K562 (cell line): ENCODE measurements at regions not wholly inside any gene's neighbourhood (a gene's known extent, or its start where the extent isn't known, plus 50 kb on each side); places are given as distances from the start of the nearest gene placed in this dataset.

Experiments used
- ATAC-seq: fragments of 200-7000 bp; cut with Tn5 transposase; 3 replicates; pipeline ENCODE4 v1.9.1; 2020; ENCODE audit warnings: moderate library complexity
- BruUV-seq: library from RNA; stranded (reverse); fragments of 400-500 nt; replicated peaks from 2 replicates; lab custom pipeline; 2021; lab: Mats Ljungman, UMichigan
- CTCF ChIA-PET: fragments of 300-600 bp; formaldehyde crosslinking; extraction: SDS; loops from one replicate; lab custom pipeline; 2021; ENCODE audit warnings: low intra/inter-chr PET ratio; lab: Yijun Ruan, JAX
- POLR2A ChIA-PET: fragments of 300-600, 350-650 bp; sonication (Branson Sonifier 250); formaldehyde crosslinking; extraction: SDS; loops from one replicate; lab custom pipeline; 2021; ENCODE audit warnings: antibody characterized with exemption, inconsistent platforms; lab: Yijun Ruan, JAX
- DNase-seq, 4 experiments: peaks; one replicate each; pipeline versions ENCODE4 v3.0.0 to v3.0.0-alpha.2; 2011 to 2018; ENCODE audit warnings: low spot score in 3 of 4, mixed read lengths in 3 of 4; ENCODE audit errors: extremely low read depth in 1 of 4
- FAIRE-seq: peaks from 2 replicates; lab custom pipeline; 2011; peaks lifted over from hg19 to GRCh38; lab: Jason Lieb, UNC
- H2AFZ ChIP-seq: 2 replicates; pipeline ENCODE4 v1.6.0; 2011; ENCODE audit warnings: low read depth, low read length, control low read depth, inconsistent platforms
- H3K27ac ChIP-seq: fragments of 200-600 bp; 3 replicates; pipeline ENCODE4 v1.8.0; 2011; ENCODE audit warnings: low read depth, mild to moderate bottlenecking, control low read depth, inconsistent platforms, low read length, moderate library complexity, mixed read lengths; ENCODE audit errors: extremely low read depth
- H3K27me3 ChIP-seq, 2 experiments: fragments of 300-600 bp in 1 of 2; 2 replicates in 1 of 2; 3 replicates in 1 of 2; pipeline versions ENCODE4 v1.6.0 to v1.8.0; 2011; ENCODE audit warnings: inconsistent platforms in 2 of 2, low read length in 2 of 2, mild to moderate bottlenecking in 1 of 2, mixed read lengths in 1 of 2, moderate library complexity in 1 of 2; ENCODE audit not compliant: control insufficient read depth in 2 of 2, insufficient read depth in 2 of 2
- H3K36me3 ChIP-seq: fragments of 300-600 bp; 3 replicates; pipeline ENCODE4 v1.8.0; 2011; ENCODE audit warnings: mild to moderate bottlenecking, low read length, inconsistent platforms; ENCODE audit not compliant: control insufficient read depth, insufficient read depth
- H3K4me1 ChIP-seq, 2 experiments: fragments of 200-600 bp in 1 of 2; replicated peaks in 1 of 2; 2 replicates in 1 of 2; 3 replicates in 1 of 2; pipeline versions ENCODE4 v1.5.1 to v1.8.0; 2011; ENCODE audit warnings: inconsistent platforms in 2 of 2, low read length in 2 of 2, mild to moderate bottlenecking in 1 of 2, mixed read lengths in 1 of 2, moderate library complexity in 1 of 2; ENCODE audit not compliant: control insufficient read depth in 2 of 2, insufficient read depth in 2 of 2
- H3K4me2 ChIP-seq: 2 replicates; pipeline ENCODE4 v1.6.1; 2011; ENCODE audit warnings: low read length, control low read depth, inconsistent platforms, mixed read lengths; ENCODE audit not compliant: insufficient read depth
- H3K4me3 ChIP-seq: fragments of 200-600 bp; sonication (generic), shearing (Covaris generic); 2 replicates; pipeline ENCODE4 v1.5.1; 2016; ENCODE audit warnings: control low read depth, inconsistent platforms
- H3K79me2 ChIP-seq: fragments of 200-600 bp; 3 replicates; pipeline ENCODE4 v1.8.0; 2011; ENCODE audit warnings: low read length, inconsistent platforms; ENCODE audit not compliant: control insufficient read depth, insufficient read depth
- H3K9ac ChIP-seq, 2 experiments: 2 replicates each; pipeline versions ENCODE4 v1.6.0 to v1.6.1; 2011; ENCODE audit warnings: low read depth in 2 of 2, low read length in 2 of 2, control low read depth in 1 of 2, inconsistent platforms in 1 of 2, mild to moderate bottlenecking in 1 of 2, mixed read lengths in 1 of 2; ENCODE audit not compliant: insufficient read depth in 1 of 2
- H3K9me1 ChIP-seq: one replicate; pipeline ENCODE4 v1.6.0; 2011; ENCODE audit warnings: inconsistent platforms, mild to moderate bottlenecking, low read length, moderate library complexity; ENCODE audit not compliant: control insufficient read depth, insufficient read depth
- H3K9me3 ChIP-seq: replicated peaks from 2 replicates; pipeline ENCODE4 v1.5.1; 2011; ENCODE audit warnings: low read depth, low read length, inconsistent platforms; ENCODE audit not compliant: control insufficient read depth, insufficient read depth
- H4K20me1 ChIP-seq: replicated peaks from 2 replicates; pipeline ENCODE4 v1.6.1; 2011; ENCODE audit warnings: low read length, inconsistent platforms, mixed read lengths; ENCODE audit not compliant: control insufficient read depth, insufficient read depth
- CBX3 ChIP-seq, 2 experiments: IDR thresholded peaks; 1 replicate in 1 of 2; 2 replicates in 1 of 2; pipeline ENCODE4 v1.6.1; 2012; ENCODE audit warnings: inconsistent platforms in 2 of 2, low read length in 2 of 2, borderline replicate concordance in 1 of 2, control low read depth in 1 of 2
- GATA2 ChIP-seq: sonication (generic); formaldehyde crosslinking; IDR thresholded peaks from 2 replicates; pipeline ENCODE4 v1.4.0; 2020; ENCODE audit warnings: mild to moderate bottlenecking, missing genetic modification reagents
- GTF2F1 ChIP-seq: IDR thresholded peaks from 2 replicates; pipeline ENCODE4 v1.6.1; 2011; ENCODE audit warnings: low read depth, low read length, improper control_type of control experiment
- STAT5A ChIP-seq: IDR thresholded peaks from 2 replicates; pipeline ENCODE4 v1.6.1; 2012; ENCODE audit warnings: low read length, inconsistent platforms, borderline replicate concordance
- TCF3 ChIP-seq: sonication (generic); formaldehyde crosslinking; IDR thresholded peaks from 2 replicates; pipeline ENCODE4 v1.4.0; 2020; ENCODE audit warnings: mild to moderate bottlenecking, missing genetic modification reagents
- WGBS: fragments of 100-300 bp; shearing (Covaris generic); methylation state at CpG from one replicate; pipeline ENCODE4 v1.1.6; 2016; ENCODE audit warnings: low coverage, mixed read lengths; ENCODE audit not compliant: insufficient coverage; ENCODE audit errors: missing lambda C conversion rate; 5-methylcytosine and 5-hydroxymethylcytosine counted together
- in situ Hi-C: fragments of 300-500 bp; cut with MboI; formaldehyde crosslinking; loops from 4 replicates; pipeline ENCODE4 v1.15.0; 2018; ENCODE audit warnings: inconsistent platforms, mixed read lengths
- intact Hi-C: fragments of 100-400 bp; cut with micrococcal nuclease; formaldehyde crosslinking; loops from 2 replicates; pipeline ENCODE4 v1.14.2; 2022
- TF ChIP-seq, protein P1 (sequence below), 3 experiments: fragments of 200-800 bp in 1 of 3; fragments of 250-450 bp in 1 of 3; fragments of 450-650 bp in 1 of 3; sonication (Bioruptor Pico) in 1 of 3; sonication (Bioruptor generic) in 1 of 3; formaldehyde crosslinking in 1 of 3; IDR thresholded peaks; 2 replicates each; pipeline versions ENCODE4 v1.6.1 to v1.8.0; 2016 to 2022; ENCODE audit warnings: mild to moderate bottlenecking in 2 of 3, missing genetic modification characterization in 2 of 3, missing compliant biosample characterization in 1 of 3, moderate library complexity in 1 of 3

DNA sequence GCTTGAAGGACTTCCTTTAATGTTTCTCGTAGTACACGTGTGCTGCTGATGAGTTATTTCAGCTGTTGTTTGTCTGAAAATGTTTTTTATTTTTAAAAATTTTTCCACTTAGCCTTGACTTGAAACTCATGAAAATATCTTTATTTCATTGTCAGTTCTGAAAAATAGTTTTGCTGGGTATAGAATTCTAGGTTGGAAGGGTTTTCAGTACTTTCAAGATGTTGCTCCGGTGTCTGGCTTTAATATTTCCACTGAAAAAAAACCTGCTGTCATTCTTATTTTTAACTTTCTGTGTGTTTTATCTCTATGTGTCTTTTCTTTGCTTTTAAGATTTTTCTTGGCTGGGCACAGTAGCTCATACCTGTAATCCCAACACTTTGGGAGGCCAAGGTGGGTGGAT, 103.8 kb downstream of the UNCX start:
- Histone ChIP-seq H3K27ac (no peak overlapping the region), H3K9me3 (no peaks in the 10 kb centered on the region; the same call in 1 of the 2 replicates), H3K9me1 (peaks cover 3% of the 10 kb centered on the region), H3K4me2 (no peak overlapping the region), H3K9ac (no peak overlapping the region), H3K4me3 (no peak overlapping the region), H2AFZ (no peak overlapping the region), H3K79me2 (no peaks in the 10 kb centered on the region), H3K4me1 (peaks cover 0 to 9% of the 10 kb centered on the region in 2 experiments; a peak in 2 of 5 replicates), H3K27me3 (peaks cover 8 to 25% of the 10 kb centered on the region in 2 experiments; a peak in 3 of 5 replicates), H3K36me3 (no peaks in the 10 kb centered on the region), H4K20me1 (no peaks in the 10 kb centered on the region)
- intact Hi-C loops (no loop called here), in situ Hi-C loops (no loop called here)
- no peak for DNase-seq
- ChIA-PET CTCF (no interaction called here), POLR2A (no interaction called here)
- whole genome bisulfite sequencing: 8% methylated on average over 3 of the region's 3 CpGs
- TF ChIP-seq GATA2 (CRISPR knock-in tag): no peak
- TF ChIP-seq, protein P1, sequence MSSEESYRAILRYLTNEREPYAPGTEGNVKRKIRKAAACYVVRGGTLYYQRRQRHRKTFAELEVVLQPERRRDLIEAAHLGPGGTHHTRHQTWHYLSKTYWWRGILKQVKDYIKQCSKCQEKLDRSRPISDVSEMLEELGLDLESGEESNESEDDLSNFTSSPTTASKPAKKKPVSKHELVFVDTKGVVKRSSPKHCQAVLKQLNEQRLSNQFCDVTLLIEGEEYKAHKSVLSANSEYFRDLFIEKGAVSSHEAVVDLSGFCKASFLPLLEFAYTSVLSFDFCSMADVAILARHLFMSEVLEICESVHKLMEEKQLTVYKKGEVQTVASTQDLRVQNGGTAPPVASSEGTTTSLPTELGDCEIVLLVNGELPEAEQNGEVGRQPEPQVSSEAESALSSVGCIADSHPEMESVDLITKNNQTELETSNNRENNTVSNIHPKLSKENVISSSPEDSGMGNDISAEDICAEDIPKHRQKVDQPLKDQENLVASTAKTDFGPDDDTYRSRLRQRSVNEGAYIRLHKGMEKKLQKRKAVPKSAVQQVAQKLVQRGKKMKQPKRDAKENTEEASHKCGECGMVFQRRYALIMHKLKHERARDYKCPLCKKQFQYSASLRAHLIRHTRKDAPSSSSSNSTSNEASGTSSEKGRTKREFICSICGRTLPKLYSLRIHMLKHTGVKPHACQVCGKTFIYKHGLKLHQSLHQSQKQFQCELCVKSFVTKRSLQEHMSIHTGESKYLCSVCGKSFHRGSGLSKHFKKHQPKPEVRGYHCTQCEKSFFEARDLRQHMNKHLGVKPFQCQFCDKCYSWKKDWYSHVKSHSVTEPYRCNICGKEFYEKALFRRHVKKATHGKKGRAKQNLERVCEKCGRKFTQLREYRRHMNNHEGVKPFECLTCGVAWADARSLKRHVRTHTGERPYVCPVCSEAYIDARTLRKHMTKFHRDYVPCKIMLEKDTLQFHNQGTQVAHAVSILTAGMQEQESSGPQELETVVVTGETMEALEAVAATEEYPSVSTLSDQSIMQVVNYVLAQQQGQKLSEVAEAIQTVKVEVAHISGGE (CRISPR knock-in tag; IDR thresholded peaks at IDR 0.05): no peak
- no peak for TF ChIP-seq STAT5A
- TF ChIP-seq CBX3 (IDR thresholded peaks at IDR 0.05; ENCODE audit: borderline replicate concordance in 1 of 2, low read length in 2 of 2): peak in 1 of 2 experiments; percentile 56; a peak in 1 of 3 replicates
- no peak for TF ChIP-seq GTF2F1
- no peak for TF ChIP-seq TCF3 (CRISPR knock-in tag)
- BruUV-seq: no TSS peak
- no peak for ATAC-seq
- no peak for FAIRE-seq
